ENCODE measurements at regions not wholly inside any gene's neighbourhood (a gene's known extent, or its start where the extent isn't known, plus 50 kb on each side); places are given as distances from the start of the nearest gene placed in this dataset.

- TF ChIP-seq CTCF (IDR thresholded peaks at IDR 0.05 in 8 of 11, conservative IDR thresholded peaks at IDR 0.05 in 3 of 11) (no peak), POLR2A (IDR thresholded peaks at IDR 0.05) (no peak)
Measured at GRCh38 chr14:32014498-32014897, 62.6 kb upstream of the ARHGAP5 start.
